IPS DF 6.9 (cell line): ENCODE measurements at regions not wholly inside any gene's neighbourhood (a gene's known extent, or its start where the extent isn't known, plus 50 kb on each side); places are given as distances from the start of the nearest gene placed in this dataset.

ENCODE experiments used
- DNase-seq: peaks from one replicate; pipeline ENCODE4 v3.0.0-alpha.2; 2013; ENCODE audit warnings: low read depth, low spot score
- H3K27ac ChIP-seq: one replicate; pipeline ENCODE4 v1.5.1; 2013; ENCODE audit warnings: low read length, control low read depth
- H3K27me3 ChIP-seq: 2 replicates; pipeline ENCODE4 v1.6.1; 2013; ENCODE audit warnings: mild to moderate bottlenecking, low read length; ENCODE audit not compliant: control insufficient read depth, insufficient read depth
- H3K36me3 ChIP-seq: 2 replicates; pipeline ENCODE4 v1.6.1; 2013; ENCODE audit warnings: low read length; ENCODE audit not compliant: control insufficient read depth, insufficient read depth
- H3K4me1 ChIP-seq: 2 replicates; pipeline ENCODE4 v1.6.1; 2013; ENCODE audit warnings: low read length; ENCODE audit not compliant: control insufficient read depth, insufficient read depth
- H3K4me3 ChIP-seq: 2 replicates; pipeline ENCODE4 v1.5.1; 2013; ENCODE audit warnings: mild to moderate bottlenecking, low read length
- H3K9me3 ChIP-seq: 2 replicates; pipeline ENCODE4 v1.6.1; 2013; ENCODE audit warnings: low read length, inconsistent platforms; ENCODE audit not compliant: control insufficient read depth, insufficient read depth
- WGBS: extraction: QIAGEN DNeasy Blood & Tissue Kit; methylation state at CpG from one replicate; pipeline ENCODE4 v1.1.7; 2013; ENCODE audit warnings: mixed read lengths, missing lambda C conversion rate; ENCODE audit not compliant: insufficient read length, insufficient coverage; 5-methylcytosine and 5-hydroxymethylcytosine counted together

DNA sequence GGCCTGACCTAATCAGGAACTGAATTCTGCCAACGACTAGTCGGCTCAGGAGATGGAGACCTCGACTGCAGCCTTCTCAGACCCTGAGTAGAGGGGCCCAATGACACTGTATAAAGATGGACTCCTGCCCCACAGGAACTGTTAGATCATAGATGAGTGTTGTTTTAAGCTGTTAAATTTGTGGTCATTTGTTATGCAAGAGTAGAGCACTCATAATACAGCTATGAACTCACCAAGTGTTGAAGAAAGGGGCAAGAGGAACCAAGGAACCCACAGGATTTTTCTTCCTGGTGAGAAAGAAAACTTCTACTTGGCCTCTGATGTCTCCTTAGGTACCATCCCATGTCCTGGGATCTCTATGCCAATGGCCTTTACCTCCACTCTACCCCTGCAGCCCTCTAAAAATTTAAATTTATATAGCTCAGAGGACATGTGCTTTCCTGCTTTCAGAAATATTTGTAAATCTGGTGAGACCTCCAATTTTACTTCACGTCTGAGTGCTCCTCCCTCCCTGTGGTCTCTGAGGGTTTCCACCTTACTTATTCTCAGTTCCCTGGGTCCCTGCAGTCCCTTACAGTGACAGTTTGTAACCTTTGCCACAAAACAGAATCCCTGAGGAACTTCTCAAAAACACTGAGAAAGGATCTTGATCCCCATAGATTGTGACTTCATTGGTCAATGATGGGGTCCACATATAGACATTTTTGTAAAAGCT lies 256.3 kb upstream of the ARHGAP20 start:
- Histone ChIP-seq H3K27me3 (no peaks in the 10 kb centered on the region), H3K27ac (no peak overlapping the region), H3K4me1 (no peaks in the 10 kb centered on the region), H3K9me3 (no peaks in the 10 kb centered on the region), H3K36me3 (no peaks in the 10 kb centered on the region), H3K4me3 (no peak overlapping the region)
- no CpG with 5 or more reads among the region's 4 CpGs for WGBS
- no peak for DNase-seq

- Histone ChIP-seq H3K4me3 (no peak overlapping the region), H3K36me3 (no peaks in the 10 kb centered on the region), H3K4me1 (no peaks in the 10 kb centered on the region), H3K27me3 (no peaks in the 10 kb centered on the region), H3K27ac (no peak overlapping the region), H3K9me3 (no peaks in the 10 kb centered on the region)
- no peak for DNase-seq
- WGBS, result no CpG with 5 or more reads among the region's 1 CpG
Observed at GRCh38 chr11:110966131-110966530, 253.9 kb upstream of the ARHGAP20 start.

DNA sequence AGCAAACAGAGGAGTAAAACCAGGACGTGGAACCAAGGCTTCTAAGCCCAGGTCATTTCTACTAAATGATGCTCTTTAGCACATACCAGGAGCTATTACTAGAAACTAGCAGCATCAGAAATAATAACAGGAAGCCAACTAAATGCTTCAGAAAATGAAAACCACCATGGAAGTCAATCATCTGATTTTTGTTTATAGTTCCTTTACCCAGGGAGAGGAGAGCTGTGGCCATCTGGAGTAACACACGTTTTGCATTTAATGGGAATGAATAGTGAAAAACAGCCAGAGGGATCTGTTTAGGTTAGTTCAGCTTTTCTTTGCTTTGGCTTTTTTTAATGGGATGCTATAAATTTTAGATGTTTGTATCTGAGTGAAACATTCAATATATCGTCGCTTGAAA lies 250.7 kb upstream of the ARHGAP20 start:
- no CpG with 5 or more reads among the region's 4 CpGs for WGBS
- no peaks in the 10 kb centered on the region for H3K27me3 ChIP-seq
- H3K4me1 ChIP-seq, result no peaks in the 10 kb centered on the region

DNA sequence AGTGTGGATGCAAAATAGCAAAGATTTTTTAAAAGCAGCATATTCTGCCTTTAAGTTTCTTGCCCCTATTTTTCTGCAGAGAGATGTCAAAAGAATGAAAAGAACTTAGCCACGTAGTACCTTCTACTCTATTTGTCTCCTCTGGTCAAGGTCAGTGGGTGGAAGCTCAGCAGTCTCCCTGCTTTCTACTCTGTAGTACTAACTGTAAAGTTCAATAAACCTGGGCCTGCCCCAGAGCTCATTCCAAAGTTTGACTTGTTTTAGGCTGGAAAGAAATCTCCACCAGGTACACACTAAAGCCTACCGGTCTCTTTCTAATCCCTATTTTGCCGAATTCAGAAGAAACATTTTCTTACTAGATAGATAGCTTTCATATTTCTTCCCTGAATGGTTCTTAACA lies 247.9 kb upstream of the ARHGAP20 start:
- Histone ChIP-seq H3K36me3 (no peaks in the 10 kb centered on the region), H3K9me3 (no peaks in the 10 kb centered on the region), H3K4me3 (no peak overlapping the region), H3K27ac (no peak overlapping the region), H3K27me3 (no peaks in the 10 kb centered on the region), H3K4me1 (no peaks in the 10 kb centered on the region)
- no peak for DNase-seq
- WGBS, result no CpG with 5 or more reads among the region's 3 CpGs

More for the DNA sequence above, 250.7 kb upstream of the ARHGAP20 start:
- Histone ChIP-seq H3K27ac (no peak overlapping the region), H3K9me3 (no peaks in the 10 kb centered on the region), H3K36me3 (no peaks in the 10 kb centered on the region), H3K4me3 (no peak overlapping the region)
- no peak for DNase-seq

- H3K36me3 ChIP-seq, result no peaks in the 10 kb centered on the region
- no peak overlapping the region for H3K27ac ChIP-seq
- no peaks in the 10 kb centered on the region for H3K4me1 ChIP-seq
- no peak for DNase-seq
- WGBS, result no CpG with 5 or more reads among the region's 4 CpGs
- no peak overlapping the region for H3K4me3 ChIP-seq
- H3K9me3 ChIP-seq, result no peaks in the 10 kb centered on the region
- no peaks in the 10 kb centered on the region for H3K27me3 ChIP-seq
Observed at GRCh38 chr11:110958216-110958615, 246.0 kb upstream of the ARHGAP20 start.

DNA sequence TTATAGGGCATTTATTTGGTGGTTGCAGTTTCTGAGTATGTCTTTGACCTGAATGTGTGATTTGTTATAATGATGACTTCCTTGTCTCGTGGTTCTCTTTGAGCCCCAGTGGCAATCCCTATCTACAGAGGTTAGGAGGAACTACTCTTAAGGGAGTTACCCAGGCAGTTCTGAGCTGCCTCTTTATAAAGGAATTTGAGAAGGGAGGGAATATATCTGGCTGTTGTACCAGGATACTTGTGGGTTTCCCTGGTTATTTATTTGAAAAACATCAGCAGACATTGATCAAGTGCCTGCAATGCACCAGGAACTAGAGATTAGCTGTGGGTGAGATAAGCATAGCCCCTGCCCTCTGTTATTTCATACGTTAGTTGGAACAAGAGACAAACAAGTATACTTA lies 243.5 kb upstream of the ARHGAP20 start:
- H3K4me1 ChIP-seq, result no peaks in the 10 kb centered on the region
- no peak overlapping the region for H3K27ac ChIP-seq
- no peaks in the 10 kb centered on the region for H3K27me3 ChIP-seq
- H3K36me3 ChIP-seq, result no peaks in the 10 kb centered on the region
- no peak overlapping the region for H3K4me3 ChIP-seq
- no peak for DNase-seq
- no CpG with 5 or more reads among the region's 2 CpGs for WGBS
- H3K9me3 ChIP-seq, result no peaks in the 10 kb centered on the region

DNA sequence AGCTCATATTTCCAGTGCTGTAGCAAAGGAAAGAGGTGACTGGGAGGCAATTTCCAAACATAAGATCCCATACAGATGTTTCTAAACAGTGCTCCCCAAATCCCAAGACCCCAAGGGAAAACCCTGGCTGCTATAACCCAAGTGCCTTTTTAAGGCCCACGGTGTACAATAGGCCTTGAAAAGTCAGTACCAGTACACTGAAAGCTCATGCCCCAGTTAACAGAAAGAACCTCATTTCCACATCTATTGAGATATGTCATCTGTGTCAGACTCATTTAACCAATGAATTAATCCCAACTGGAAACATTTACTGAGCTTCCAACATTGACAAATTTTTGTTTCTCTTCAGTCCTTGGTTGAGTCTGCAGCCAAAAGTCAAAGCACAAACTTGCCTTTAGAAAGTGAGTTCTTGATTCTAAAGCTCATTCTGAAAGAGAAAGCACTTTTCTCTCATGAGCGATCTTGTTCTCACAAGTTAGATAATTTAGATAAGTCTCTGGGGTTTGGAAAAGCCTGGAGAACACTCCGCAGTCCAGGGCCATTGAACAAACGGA lies 239.8 kb upstream of the ARHGAP20 start:
- H3K27me3 ChIP-seq, result no peaks in the 10 kb centered on the region
- no peak overlapping the region for H3K27ac ChIP-seq
- no peaks in the 10 kb centered on the region for H3K4me1 ChIP-seq
- WGBS, result no CpG with 5 or more reads among the region's 4 CpGs
- H3K9me3 ChIP-seq, result no peaks in the 10 kb centered on the region
- H3K4me3 ChIP-seq, result no peak overlapping the region
- H3K36me3 ChIP-seq, result no peaks in the 10 kb centered on the region
- no peak for DNase-seq

- no CpG with 5 or more reads among the region's 5 CpGs for WGBS
- Histone ChIP-seq H3K4me1 (no peaks in the 10 kb centered on the region), H3K9me3 (no peaks in the 10 kb centered on the region), H3K27ac (no peak overlapping the region), H3K4me3 (no peak overlapping the region), H3K36me3 (no peaks in the 10 kb centered on the region), H3K27me3 (no peaks in the 10 kb centered on the region)
- no peak for DNase-seq
Observed at GRCh38 chr11:110951037-110951949, 239.1 kb upstream of the ARHGAP20 start.

DNA sequence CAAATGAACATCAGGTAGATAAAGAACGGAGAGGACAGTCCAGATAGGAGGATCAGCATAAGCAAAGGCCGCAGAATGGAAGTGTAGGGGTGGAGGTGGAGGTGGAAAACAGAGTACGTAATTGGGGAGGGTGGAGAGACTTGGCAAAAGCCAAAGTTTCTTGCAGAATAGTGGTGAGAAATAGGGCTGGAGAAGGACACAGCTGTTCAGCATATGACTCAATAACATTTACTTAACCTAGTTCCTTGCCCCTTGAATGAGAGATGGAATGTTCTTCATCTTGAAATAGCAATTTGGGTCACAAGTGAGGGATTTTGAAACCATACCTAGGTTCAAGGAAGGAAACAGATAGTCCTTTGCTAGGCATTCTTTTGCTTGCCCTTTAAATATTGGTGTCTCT lies 235.9 kb upstream of the ARHGAP20 start:
- Histone ChIP-seq H3K27me3 (no peaks in the 10 kb centered on the region), H3K36me3 (no peaks in the 10 kb centered on the region), H3K9me3 (no peaks in the 10 kb centered on the region), H3K4me1 (no peaks in the 10 kb centered on the region), H3K27ac (no peak overlapping the region), H3K4me3 (no peak overlapping the region)
- no peak for DNase-seq
- WGBS, result no CpG with 5 or more reads among the region's 3 CpGs

DNA sequence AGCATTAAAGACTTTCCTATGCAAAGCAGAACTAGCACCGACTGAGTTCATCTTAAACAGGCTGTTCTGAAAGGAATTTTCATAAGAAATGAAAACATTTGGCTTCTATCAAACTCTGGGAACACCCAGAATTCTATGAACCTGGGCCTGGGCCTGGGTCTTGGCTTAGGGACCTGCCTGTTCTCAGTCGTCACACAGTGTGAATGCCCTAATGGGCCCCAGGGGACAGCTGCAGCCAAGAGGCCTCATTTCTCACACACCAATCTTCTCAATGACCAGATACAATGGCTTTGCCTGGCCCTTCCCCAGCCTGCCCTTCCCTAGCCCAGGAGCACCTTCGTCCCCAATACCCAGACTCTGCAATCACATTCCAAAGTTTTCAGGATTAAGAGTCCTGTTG lies 234.9 kb upstream of the ARHGAP20 start:
- no CpG with 5 or more reads among the region's 3 CpGs for WGBS
- Histone ChIP-seq H3K9me3 (no peaks in the 10 kb centered on the region), H3K4me1 (no peaks in the 10 kb centered on the region), H3K36me3 (no peaks in the 10 kb centered on the region), H3K27me3 (no peaks in the 10 kb centered on the region), H3K4me3 (no peak overlapping the region), H3K27ac (no peak overlapping the region)
- DNase-seq, result no peak
